MM.1S (cell line): ENCODE measurements at regions not wholly inside any gene's neighbourhood (a gene's known extent, or its start where the extent isn't known, plus 50 kb on each side); places are given as distances from the start of the nearest gene placed in this dataset.
"Not testable (repeated sequence)": the region's sequence is repeated elsewhere in the genome, so short reads cannot be mapped to it uniquely, and the experiment has no call there.

ENCODE experiments used
- DNase-seq: peaks from one replicate; pipeline ENCODE4 v3.0.0-alpha.2; 2015
- H2AFZ ChIP-seq: fragments of 300-600 bp; sonication (generic); 2 replicates; pipeline ENCODE4 v1.6.0; 2016; ENCODE audit warnings: antibody characterized with exemption, low read length
- H3F3A ChIP-seq: fragments of 300-600 bp; sonication (generic); 2 replicates; pipeline ENCODE4 v1.6.1; 2016; ENCODE audit warnings: mild to moderate bottlenecking, antibody characterized with exemption, low read length, moderate library complexity, mixed read lengths; ENCODE audit not compliant: insufficient read depth
- H3K27ac ChIP-seq: fragments of 300-600 bp; sonication (generic); 2 replicates; pipeline ENCODE4 v1.5.1; 2016; ENCODE audit warnings: mild to moderate bottlenecking, low read length
- H3K27me3 ChIP-seq: fragments of 300-600 bp; sonication (generic); replicated peaks from 2 replicates; pipeline ENCODE4 v1.6.0; 2016; ENCODE audit warnings: low read length; ENCODE audit not compliant: insufficient read depth
- H3K36me3 ChIP-seq: fragments of 300-600 bp; sonication (generic); replicated peaks from 2 replicates; pipeline ENCODE4 v1.6.1; 2016; ENCODE audit warnings: mild to moderate bottlenecking, low read length, mixed read lengths; ENCODE audit not compliant: insufficient read depth
- H3K4me1 ChIP-seq: fragments of 300-600 bp; sonication (generic); 2 replicates; pipeline ENCODE4 v1.6.1; 2016; ENCODE audit warnings: low read length, mixed read lengths
- H3K4me2 ChIP-seq: fragments of 300-600 bp; sonication (generic); 2 replicates; pipeline ENCODE4 v1.6.0; 2016; ENCODE audit warnings: low read depth, low read length
- H3K4me3 ChIP-seq: fragments of 300-600 bp; sonication (generic); 2 replicates; pipeline ENCODE4 v1.5.1; 2016; ENCODE audit warnings: low read length, mixed read lengths
- H3K79me2 ChIP-seq: fragments of 300-600 bp; sonication (generic); 2 replicates; pipeline ENCODE4 v1.6.1; 2016; ENCODE audit warnings: mixed run types, low read length, mixed read lengths
- H3K9ac ChIP-seq: fragments of 300-600 bp; sonication (generic); 2 replicates; pipeline ENCODE4 v1.6.1; 2016; ENCODE audit warnings: low read length, mixed read lengths
- H3K9me2 ChIP-seq: fragments of 300-600 bp; sonication (generic); replicated peaks from 2 replicates; pipeline ENCODE4 v1.6.1; 2016; ENCODE audit warnings: mild to moderate bottlenecking, low read length, mixed read lengths; ENCODE audit not compliant: insufficient read depth
- H3K9me3 ChIP-seq: fragments of 300-600 bp; sonication (generic); replicated peaks from 2 replicates; pipeline ENCODE4 v1.6.1; 2016; ENCODE audit warnings: mild to moderate bottlenecking, low read length, mixed read lengths; ENCODE audit not compliant: insufficient read depth
- H4K20me1 ChIP-seq: fragments of 300-600 bp; sonication (generic); 2 replicates; pipeline ENCODE4 v1.6.1; 2016; ENCODE audit warnings: mild to moderate bottlenecking, low read length, moderate library complexity, mixed read lengths; ENCODE audit not compliant: insufficient read depth
- EZH2 ChIP-seq: fragments of 300-600 bp; sonication (generic); optimal IDR thresholded peaks from 2 replicates; pipeline ENCODE3; 2017; ENCODE audit warnings: low read depth, mild to moderate bottlenecking, antibody characterized with exemption, low read length, mixed read lengths
- EZH2phosphoT487 ChIP-seq: fragments of 300-600 bp; sonication (generic); IDR thresholded peaks from 2 replicates; pipeline ENCODE4 v1.6.1; 2018; ENCODE audit warnings: antibody characterized with exemption, low read length
- TF ChIP-seq, protein P1 (sequence below): fragments of 300-600 bp; sonication (generic); IDR thresholded peaks from 2 replicates; pipeline ENCODE4 v1.5.1; 2016; ENCODE audit warnings: antibody characterized with exemption, low read length, mixed read lengths

DNA sequence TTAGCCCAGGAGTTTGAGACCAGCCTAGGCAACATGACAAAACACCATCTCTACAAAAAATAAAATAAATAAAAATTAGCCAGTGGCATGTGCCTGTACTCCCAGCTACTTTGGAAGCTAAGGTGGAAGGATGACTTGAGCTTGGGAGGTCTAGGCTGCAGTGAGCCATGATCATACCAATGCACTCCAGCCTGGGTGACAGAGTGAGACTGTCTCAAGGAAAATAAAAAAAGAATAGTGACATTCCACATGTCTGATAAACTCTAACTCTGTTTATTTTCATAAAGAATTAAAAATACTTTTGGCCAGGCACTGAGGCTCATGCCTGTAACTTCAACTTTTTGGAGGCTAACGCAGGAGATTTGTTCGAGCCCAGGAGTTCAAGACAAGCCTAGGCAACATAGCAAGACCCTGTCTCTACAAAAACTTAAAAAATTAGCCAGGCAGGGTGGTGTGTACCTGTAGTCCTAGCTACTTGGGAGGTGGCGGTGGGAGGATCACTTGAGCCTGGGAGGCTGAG is 115.1 kb downstream of the GJA1 start:
- Histone ChIP-seq H3K9ac (no peak overlapping the region), H3K9me3 (no peaks in the 10 kb centered on the region), H3K4me3 (no peak overlapping the region), H3F3A (no peaks in the 10 kb centered on the region), H3K4me2 (no peak overlapping the region), H3K9me2 (no peaks in the 10 kb centered on the region), H3K27ac (no peak overlapping the region), H3K27me3 (no peaks in the 10 kb centered on the region), H3K79me2 (no peaks in the 10 kb centered on the region), H4K20me1 (no peaks in the 10 kb centered on the region), H3K4me1 (no peaks in the 10 kb centered on the region), H2AFZ (no peak overlapping the region), H3K36me3 (no peaks in the 10 kb centered on the region)
- DNase-seq: no peak
- TF ChIP-seq, protein P1, sequence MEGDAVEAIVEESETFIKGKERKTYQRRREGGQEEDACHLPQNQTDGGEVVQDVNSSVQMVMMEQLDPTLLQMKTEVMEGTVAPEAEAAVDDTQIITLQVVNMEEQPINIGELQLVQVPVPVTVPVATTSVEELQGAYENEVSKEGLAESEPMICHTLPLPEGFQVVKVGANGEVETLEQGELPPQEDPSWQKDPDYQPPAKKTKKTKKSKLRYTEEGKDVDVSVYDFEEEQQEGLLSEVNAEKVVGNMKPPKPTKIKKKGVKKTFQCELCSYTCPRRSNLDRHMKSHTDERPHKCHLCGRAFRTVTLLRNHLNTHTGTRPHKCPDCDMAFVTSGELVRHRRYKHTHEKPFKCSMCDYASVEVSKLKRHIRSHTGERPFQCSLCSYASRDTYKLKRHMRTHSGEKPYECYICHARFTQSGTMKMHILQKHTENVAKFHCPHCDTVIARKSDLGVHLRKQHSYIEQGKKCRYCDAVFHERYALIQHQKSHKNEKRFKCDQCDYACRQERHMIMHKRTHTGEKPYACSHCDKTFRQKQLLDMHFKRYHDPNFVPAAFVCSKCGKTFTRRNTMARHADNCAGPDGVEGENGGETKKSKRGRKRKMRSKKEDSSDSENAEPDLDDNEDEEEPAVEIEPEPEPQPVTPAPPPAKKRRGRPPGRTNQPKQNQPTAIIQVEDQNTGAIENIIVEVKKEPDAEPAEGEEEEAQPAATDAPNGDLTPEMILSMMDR: no peak
- TF ChIP-seq EZH2 (no peak), EZH2phosphoT487 (no peak)

DNA sequence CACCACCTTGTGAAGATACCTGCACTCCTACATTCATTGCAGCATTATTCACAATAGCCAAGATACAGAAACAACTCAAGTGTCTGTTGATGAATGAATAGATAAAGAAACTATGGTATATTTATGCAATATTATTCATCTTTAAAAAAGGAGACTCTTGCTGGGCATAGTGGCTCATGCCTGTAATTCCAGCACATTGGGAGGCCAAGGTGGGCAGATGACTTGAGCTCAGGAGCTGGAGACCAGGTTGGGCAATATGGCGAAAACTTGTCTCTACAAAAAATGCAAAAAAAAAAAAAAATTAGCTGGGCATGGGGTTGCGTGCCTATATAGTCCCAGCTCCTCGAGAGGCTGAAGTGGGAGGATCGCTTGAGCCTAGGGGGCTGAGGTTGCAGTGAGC is 119.8 kb downstream of the GJA1 start:
- no peaks in the 10 kb centered on the region for H3F3A ChIP-seq
- H3K4me2 ChIP-seq: no peak overlapping the region
- no peaks in the 10 kb centered on the region for H3K9me2 ChIP-seq

DNA sequence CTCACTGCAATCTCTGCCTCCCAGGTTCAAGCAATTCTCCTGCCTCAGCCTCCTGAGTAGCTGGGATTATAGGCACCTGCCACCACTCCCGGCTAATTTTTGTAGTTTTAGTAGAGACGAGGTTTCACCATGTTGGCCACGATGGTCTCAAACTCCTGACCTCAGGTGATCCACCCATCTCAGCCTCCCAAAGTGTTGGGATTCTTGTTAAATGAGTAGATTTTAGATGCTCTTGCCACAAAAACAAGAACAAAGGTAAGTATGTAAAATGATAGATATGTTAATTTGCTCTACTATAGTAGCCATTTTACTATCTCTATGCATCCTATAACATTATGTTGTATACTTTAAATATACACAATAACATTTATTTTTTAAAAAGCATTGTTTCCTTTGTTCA is 120.7 kb downstream of the GJA1 start:
- H3K4me3 ChIP-seq, H4K20me1 ChIP-seq, H3K79me2 ChIP-seq, H3K9me2 ChIP-seq, H3K27ac ChIP-seq, DNase-seq, H3K4me2 ChIP-seq, H3K4me1 ChIP-seq, H3K27me3 ChIP-seq, H3K36me3 ChIP-seq, H3K9me3 ChIP-seq, H3F3A ChIP-seq, H2AFZ ChIP-seq, H3K9ac ChIP-seq: not testable (repeated sequence)

More for the DNA sequence above, 119.8 kb downstream of the GJA1 start:
- Histone ChIP-seq H3K36me3 (no peaks in the 10 kb centered on the region), H3K4me1 (no peaks in the 10 kb centered on the region), H4K20me1 (no peaks in the 10 kb centered on the region), H3K9me3 (no peaks in the 10 kb centered on the region), H3K9ac (no peak overlapping the region), H3K4me3 (no peak overlapping the region), H2AFZ (no peak overlapping the region), H3K27me3 (no peaks in the 10 kb centered on the region), H3K79me2 (no peaks in the 10 kb centered on the region), H3K27ac (no peak overlapping the region)
- TF ChIP-seq EZH2phosphoT487 (no peak), EZH2 (no peak)
- TF ChIP-seq, protein P1: no peak
- DNase-seq: no peak

DNA sequence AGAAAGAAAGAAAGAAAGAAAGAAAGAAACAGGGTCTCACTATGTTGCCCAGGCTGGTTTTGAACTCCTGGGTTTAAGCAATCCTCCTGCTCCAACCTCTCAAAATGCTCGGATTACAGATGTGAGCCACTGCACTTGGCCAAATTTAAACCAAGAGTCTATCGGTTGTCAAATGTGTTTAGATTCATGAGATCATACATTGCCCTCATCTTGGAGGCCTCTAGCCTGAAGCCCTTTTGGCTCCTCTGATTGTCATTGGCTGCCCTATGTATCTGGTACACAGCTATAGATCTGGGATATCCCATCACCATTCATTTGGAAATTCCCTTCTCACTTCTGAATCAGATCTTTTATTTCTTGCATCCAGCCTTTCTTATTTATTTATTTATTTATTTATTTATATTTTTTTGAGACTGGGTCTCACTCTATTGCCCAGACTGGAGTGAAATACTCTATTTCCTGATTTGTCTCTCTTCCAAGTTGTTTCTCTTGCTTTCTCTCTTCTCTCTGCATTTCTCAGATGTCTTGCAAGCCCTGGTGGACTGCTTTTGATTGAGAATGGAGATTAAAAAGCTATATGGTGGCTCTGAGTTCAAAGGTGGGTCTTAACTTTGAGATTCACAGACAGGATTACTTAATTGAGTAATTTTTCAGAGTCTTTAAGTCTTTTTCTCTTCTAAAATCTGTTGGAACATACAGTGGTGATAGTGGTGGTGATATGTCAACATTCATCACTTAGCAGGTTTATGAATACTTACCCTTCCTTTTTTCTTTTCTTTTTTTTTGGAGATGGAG is 121.9 kb downstream of the GJA1 start:
- H3K9me2 ChIP-seq: no peaks in the 10 kb centered on the region
- H3K9ac ChIP-seq: no peak overlapping the region
- no peaks in the 10 kb centered on the region for H3K27me3 ChIP-seq
- no peaks in the 10 kb centered on the region for H3K9me3 ChIP-seq
- no peaks in the 10 kb centered on the region for H3K4me1 ChIP-seq
- no peak overlapping the region for H3K4me3 ChIP-seq
- no peak overlapping the region for H3K4me2 ChIP-seq
- no peak overlapping the region for H3K27ac ChIP-seq
- TF ChIP-seq, protein P1: no peak
- TF ChIP-seq EZH2 (no peak), EZH2phosphoT487 (no peak)
- no peaks in the 10 kb centered on the region for H4K20me1 ChIP-seq
- H2AFZ ChIP-seq: no peak overlapping the region
- no peaks in the 10 kb centered on the region for H3K36me3 ChIP-seq
- no peaks in the 10 kb centered on the region for H3K79me2 ChIP-seq
- DNase-seq: no peak
- no peaks in the 10 kb centered on the region for H3F3A ChIP-seq
